NCI-H748 treated with DMSO at 0.1 percent for 48 hours (cell line): ENCODE measurements at regions not wholly inside any gene's neighbourhood (a gene's known extent, or its start where the extent isn't known, plus 50 kb on each side); places are given as distances from the start of the nearest gene placed in this dataset.
A peak's percentile ranks its signal among the peaks of the same experiment; 100 is the strongest.

ENCODE experiments used
- DNase-seq: peaks from one replicate; lab custom pipeline; 2025; lab: John Stamatoyannopoulos, UW

DNA sequence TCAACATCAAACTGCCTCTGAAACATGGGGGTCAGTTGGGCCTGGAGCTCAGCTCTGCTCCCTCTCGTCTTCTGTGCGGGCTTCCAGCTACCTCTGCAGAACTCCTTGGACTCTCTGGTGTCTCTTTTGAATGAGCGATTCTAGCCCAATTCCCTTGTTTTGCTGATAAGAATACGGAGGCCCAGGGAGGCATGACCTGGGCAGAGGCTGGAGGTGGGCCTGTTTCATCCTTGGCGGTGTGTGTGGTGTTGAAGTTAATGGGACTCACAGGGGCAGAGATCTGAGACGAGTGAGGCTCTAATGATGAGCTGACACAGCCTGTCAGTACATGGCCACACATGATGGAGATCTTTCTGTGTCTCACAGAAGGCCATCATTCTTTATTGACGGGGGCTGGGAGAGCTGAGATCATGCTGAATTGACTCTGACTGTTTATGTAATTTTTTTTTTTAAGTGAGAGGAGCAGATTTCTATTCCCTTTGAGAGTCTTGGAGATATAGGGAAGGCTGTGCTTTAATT, 134.5 kb downstream of the URB2 start:
- no peak for DNase-seq

DNA sequence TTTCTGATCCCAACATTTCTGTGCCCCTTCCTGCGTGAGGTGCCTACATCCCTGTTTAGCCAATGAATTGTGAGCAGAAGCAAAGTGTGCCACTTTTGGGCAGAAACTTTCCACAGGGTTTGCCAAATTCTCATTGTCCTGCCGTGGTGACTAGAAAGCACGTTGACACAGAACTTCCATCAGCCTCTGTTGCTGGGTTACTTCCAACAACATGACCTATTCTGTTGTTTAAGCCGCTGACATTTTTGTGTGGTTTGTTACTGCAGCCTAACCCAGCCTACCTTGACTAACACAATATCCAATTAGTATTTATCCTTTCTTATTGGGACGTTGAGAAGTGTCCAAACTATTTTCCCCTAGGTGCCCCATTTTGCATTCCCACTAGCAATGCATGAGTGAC, 136.8 kb downstream of the URB2 start:
- DNase-seq: no peak

DNA sequence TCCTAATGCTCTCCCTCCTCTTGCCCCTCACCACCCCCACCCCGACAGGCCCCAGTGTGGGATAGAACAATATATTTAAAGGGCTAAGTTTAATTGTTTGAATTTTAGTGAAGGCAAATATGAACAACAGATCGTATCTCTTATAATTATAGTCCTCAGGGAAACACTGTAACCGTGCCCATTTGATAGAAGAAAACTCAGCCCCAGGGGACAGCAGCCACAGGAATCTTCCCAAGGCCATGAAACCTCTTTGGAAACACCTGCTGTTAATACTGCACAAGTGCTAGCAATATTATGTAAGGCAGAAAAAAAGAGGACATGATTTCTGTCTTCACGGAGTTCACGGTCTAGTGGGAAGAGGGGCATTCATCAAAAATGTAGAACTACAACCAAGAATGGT, 142.2 kb downstream of the URB2 start:
- peak; percentile 62 for DNase-seq

DNA sequence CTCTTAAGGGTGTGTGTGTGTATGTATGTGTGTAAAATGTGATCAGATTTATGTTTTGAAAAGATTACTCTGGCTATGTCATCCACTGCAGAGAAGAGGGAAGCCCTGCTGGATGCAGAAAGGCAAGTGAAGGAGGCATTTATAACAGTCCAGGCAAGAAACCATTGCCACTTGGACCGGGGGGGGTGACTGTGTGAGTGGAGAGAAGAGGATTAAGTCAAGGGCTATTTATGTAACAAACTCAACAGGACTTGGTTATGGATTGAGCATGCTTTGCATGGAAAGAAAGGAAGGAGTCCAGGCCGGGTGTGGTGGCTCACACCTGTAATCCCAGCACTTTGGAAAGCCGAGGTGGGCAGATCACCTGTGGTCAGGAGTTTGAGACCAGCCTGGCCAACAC, 143.0 kb downstream of the URB2 start:
- DNase-seq: no peak

DNA sequence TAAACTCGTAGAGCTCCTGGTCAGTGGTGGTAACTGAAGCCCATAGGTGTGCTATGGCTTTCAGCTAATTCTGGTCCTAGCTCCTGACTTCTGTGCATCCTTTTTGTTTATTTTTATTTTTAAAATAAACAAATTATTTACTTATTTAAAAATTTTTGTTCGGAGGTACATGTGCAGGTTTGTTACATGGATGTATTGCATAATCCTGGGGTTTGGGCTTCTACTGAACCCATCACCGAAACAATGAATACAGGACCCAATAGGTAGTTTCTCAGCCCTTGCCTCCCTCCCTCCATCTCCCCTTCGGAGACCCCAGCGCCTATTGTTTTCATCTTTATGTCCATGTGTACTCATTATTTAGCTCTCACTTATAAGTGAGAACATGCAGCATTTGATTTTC, 143.8 kb downstream of the URB2 start:
- DNase-seq: no peak

DNA sequence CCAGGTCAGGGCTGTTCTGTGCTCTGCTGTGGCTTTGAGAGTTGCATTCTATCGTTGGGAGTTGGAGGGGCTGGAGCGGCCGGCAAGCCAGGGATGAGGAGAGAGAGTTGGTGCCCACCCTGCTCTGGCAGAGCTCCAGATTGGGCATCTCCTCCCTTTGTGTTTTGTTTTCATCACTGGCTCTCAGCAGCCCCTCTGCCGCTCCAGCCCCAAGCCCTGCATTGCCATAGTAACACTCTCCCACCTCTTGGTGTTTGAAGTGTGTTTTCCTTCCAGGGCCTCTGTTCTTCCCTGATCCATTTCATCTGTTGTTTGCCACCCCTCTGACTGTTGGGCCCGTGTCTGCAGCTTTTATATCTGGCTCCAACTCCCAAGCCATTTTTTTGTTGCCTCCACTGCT, 152.7 kb downstream of the URB2 start:
- peak; percentile 21 for DNase-seq

DNA sequence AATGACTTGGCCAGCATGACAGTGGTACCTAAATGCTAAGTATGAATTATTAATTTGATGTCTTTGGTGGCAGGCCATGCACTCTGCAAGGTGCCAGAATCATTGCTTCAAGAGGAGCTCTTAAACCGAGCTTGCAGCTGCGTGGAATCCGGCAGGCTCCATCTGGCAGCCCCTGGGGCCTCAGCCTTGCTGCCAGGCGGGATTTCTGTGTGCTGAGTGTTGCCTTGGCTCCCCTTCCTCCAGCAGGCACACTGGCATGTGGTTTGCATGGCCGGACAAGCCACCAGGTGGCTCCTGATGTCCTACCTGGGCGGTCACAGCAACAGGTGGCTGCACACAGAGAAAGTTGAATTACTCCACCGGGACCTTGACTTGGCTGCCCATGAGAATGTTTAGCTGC, 155.4 kb downstream of the URB2 start:
- DNase-seq: no peak

DNA sequence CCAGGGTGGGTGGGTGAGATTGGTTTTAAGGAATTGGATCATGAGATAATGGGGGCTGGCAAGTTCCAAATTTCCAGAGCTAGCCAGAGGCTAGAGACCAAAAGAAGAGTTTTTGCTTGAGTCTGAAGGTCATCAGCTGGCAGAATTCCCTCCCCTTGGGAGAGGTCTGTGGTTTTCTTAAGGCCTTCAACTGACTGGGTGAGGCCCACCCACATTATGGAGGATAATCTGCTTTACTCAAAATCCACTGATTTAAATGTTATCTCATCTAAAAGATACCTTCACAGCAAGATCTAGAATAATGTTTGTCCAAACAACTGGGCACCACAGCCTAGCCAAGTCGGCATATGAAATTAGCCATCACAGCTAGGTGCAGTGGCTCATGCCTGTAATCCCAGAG, 156.4 kb downstream of the URB2 start:
- no peak for DNase-seq

DNA sequence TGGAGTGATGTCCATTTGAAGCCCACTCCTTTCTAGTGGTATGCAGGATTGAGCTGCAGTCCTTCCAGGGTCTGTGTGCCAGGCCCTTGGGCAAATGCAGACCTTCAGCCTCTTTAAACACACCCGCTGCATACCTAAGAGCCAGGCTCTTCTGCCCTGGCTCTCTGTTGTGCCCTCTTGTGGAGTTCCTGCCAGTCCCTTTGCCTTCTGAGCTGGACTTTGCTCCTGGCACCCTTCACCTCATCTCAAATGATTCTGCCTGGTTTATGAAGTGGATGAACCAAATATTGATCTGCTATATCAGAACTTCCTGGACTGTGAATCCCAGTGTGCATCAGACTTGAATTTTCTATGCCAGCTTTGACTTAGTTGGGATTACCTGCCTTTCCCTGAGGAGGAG, 158.8 kb downstream of the URB2 start:
- DNase-seq: no peak

DNA sequence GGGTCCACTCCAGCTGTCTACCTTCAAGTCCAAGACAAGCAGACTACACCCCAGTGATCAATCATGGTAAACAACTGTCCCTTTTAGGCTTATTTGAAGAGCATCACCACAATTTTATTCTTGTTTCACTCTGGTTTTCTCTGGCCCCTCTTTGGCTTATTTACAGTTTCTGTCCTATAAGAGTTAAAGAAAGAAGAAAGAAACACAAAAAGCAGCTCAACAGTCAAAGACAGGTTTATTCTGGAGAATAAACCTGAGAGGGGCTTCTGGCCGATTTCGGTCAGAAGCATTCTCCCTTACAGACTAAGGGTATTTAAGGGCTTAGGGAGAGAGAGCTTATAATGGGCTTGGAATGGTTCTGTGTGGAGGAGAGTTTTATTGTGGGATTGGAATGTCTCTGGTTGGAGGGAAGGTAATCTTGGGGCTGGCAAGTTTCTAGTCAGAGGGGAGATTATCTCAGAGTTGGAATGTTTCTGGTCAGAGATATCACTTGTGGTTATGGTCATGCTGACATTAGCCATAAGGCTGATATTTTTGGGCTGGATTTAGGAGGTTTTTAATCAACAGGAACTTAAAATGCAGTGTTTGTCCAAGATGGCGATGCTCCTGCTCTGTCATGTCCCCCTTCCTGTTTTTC, 161.0 kb downstream of the URB2 start:
- no peak for DNase-seq

DNA sequence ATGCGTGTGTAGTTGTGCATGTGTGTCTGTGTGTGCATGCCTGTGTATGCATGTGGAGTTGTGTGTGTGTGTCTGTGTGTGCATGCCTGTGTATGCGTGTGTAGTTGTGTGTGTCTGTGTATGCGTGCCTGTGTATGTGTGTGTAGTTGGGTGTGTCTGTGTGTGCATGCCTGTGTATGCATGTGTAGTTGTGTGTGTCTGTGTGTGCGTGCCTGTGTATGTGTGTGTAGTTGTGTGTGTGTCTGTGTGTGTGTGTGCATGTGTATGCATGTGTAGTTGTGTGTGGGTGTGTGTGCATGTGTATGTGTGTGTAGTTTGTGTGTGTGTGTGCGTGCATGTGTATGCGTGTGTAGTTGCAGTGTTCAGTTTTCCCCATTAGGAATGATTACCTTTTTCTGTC, 162.0 kb downstream of the URB2 start:
- DNase-seq: no peak

DNA sequence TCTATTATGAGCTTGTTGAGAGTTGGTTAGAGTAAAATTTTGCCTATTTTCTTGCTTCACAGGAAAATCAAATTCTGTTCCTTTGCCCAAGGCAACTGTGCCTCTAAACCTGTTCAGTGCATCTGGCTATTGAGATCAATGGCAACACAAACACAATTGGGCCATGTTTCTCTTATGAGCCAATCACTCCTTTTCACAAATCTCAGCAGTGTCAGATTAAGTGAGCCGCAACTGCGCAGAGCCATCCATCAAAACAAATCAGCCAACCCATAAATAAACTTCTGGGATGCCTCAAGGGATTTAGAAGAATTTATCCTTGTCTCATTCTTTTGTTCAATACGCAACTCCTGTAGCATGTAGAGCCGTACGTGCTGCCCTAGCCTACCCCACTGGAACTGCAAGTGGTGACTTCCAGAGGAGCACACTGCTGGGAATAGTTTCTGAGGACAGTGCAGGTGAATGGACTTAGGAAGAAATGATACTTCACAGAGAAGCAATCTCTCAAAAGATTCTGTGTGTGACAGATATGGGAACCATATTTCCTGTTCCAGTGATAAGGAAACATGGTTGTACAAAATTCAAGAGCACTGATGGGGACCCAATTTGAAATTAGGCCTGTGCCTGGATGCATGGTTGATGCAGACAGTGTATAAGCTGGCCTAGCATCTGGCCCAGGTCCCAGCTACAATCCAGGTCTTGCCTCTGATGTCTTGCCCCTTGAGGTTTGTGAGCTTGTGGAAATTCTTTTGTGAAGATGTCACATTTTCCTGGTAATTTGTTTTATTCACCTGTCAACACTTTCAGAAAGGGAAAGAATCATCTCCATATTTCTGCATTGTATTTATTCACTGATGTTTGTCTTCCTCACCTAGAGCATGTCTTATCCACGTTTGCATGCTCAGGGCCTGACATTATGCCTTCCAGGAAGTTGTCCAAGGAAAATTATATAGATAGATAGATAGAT, 166.2 kb downstream of the URB2 start:
- DNase-seq: no peak

DNA sequence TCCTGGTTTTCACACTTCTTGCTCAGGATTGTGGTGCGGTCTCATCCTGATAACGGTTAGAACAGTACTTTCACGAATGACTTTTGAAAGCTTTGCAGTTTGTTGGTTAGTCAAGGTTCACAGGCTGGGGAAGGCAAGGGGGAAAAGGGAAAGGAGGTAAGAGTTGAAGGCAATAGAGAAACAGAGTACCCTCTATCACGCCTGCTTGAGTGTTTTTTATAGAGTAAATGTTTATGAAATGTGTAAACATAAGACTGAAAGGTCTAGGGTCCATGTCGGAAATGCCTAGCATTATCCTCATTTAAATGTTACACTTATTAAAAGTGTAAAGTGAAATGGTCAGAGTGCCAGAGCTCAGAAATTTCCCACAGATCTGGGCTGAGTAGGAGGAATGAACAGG, 167.4 kb downstream of the URB2 start:
- no peak for DNase-seq

DNA sequence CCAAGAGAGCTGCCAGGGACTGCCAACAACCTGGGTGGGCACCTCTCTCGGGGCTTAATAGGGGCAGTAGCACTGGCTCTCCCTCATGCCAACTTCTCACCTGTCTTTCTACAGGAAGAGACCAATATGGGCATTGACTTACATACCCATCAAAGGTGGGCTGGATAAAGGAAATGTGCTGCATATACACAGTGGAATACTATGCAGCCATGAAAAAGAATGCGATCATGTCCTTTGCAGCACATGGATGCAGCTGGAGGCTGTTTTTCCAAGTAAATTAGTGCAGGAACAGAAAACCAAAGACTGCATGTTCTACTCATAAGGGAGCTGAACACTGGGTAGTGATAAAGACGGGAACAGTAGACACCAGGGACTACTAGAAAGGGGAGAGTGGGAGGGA, 172.5 kb downstream of the URB2 start:
- DNase-seq: no peak

DNA sequence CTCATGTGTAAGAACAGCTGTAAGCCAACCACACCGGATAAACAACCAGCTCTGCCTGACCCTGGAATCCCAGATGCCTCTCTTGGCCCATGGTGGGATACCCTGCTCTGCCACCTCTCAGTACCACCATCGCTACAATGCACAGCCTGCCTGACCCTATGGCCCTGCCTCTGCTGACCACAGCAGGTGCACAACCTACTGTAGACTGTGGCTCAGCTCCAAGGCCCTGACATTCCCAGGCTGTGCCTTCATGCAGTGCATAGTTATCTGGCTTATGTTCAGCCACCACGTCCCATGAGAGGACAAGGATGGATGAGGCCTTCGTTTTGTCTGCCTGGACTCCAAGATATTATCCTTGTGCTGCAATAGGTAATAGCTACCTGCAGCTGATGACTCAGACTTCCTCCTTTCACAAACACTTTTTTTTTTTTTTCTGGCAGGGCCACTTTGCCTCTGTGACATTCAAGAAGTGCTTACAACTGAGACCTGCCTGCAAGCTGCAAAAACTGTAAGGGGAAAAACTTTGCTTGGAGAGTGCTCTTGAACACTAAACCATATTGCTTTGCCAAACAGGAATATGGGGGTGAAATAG, 177.7 kb downstream of the URB2 start:
- DNase-seq: no peak

DNA sequence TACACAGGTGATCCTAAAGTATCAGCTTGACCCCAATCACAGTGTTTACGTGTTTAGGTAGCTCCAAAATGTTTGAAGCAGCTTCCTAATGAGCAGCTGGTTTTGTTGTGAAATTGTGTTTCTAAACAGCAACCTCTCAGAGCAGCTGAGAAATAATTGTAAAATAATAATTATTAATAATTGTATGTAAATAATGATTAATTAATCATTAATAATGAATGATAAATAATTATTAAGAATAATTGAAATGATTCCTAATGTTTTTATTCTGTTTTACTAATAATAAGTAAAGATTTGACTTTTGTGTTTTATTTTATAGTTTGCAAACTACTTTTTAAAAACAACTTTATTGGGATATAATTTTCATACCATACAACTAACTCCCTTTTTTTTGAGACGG, 182.2 kb downstream of the URB2 start:
- DNase-seq: no peak

DNA sequence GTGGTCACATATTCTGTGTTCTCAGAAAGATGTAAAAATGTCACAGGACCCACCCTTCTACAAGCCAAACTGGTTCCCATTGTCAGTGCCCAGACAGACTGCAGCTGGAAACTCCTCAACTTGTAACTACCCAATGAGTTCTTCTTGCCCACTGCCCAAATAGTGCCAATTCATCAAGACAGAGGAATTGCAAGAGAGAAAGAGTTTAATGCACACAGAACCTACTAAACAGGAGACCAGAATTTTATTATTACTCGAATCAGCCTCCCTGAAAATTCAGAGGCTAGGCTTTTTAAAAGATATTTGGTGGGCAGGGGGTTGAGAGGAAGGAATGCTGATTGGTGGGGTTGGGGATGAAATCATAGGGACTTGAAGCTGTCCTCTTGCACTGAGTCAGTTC, 184.1 kb downstream of the URB2 start:
- no peak for DNase-seq

DNA sequence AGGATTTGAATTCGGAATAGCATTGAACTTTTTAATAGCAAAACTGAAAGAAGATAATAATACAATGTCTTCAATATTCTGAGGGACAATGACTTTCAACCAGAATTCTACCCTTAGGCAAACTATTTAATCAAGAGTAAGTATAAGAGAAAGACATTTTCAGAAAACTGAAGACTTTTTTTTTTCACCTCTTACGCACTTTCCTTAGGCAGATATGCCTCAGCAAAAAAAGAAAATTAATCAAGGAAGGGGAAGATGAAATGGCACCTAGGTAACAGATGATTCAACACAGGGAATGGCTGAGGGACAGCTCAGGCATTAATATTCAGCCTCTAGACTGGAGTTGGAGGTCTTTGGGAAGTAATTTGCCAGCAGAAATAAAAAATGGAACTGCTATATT, 184.9 kb downstream of the URB2 start:
- no peak for DNase-seq

DNA sequence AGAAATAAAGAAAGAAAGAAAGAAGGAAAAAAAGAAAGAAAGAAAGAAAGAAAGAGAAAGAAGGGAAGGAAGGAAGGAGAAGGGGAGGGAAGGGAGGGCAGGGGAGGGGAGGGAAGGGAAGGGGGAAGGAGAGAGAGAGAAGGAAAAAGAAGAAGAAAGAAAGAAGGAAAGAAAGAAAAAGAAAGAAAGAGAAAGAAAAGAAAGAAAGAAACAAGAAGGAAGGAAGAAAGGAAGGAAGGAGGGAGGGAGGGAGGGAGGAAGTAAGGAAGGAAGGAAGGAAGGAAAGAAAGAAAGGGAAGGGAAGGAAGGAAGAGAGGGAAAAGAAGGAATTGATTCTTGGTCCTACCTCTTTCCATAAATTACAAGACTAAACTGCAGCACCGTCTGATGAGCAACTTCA, 186.1 kb downstream of the URB2 start:
- DNase-seq: no peak

DNA sequence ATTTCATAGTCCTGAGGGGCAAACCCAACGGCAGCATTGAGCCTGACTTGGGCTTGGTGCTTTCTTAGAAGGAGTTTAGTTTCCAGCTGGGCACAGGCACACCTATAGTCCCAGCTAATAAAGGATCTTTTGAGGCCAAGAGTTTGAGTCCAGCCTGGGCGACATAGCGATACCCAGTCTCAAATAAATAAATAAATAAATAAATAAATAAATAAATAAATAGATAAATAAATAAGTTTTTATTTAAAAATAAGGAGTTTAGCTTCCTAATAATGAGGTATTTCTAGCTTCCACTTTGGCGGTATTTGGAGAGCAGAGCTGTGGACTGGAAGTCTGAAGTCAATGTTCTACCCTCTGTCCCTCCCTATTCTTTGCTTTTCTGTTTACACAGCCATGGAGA, 186.6 kb downstream of the URB2 start:
- DNase-seq: no peak

DNA sequence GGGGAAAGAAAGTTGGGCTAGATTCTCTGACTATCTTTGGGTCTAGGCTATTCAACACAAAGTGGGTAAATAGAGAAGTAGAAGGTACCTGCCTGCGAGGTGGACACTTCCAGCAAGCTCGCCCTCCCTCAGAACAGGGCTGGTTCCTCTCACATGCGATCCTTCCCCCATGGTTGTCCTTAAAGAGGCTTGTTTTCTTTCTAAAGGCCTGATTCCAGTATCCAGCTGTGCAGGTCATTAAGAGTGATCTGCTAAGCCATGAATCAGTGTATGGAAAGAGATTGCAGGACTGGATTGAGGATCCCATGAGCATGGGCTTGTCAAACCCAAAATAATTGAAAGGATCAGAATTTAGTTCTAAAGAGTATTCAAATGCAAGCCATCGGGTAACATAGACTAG, 189.0 kb downstream of the URB2 start:
- no peak for DNase-seq

DNA sequence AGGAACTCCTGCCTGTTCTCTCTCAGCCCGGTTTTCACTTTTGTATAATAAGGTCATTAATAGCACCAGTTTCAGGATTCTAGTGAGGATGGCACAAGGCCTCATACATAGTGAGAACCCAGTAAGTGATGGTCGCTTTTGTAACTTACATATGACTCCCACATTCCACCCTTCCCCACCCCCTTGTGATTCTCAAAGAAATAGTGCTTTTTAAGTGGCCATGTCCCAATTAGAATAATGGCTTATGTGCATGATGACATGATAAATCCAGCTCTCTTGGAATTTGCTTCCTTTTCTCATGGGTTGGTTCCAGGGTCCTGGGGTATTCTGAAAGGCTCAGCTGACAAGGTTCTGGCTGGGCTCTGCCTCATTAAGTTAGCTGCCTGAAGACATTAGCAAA, 189.9 kb downstream of the URB2 start:
- no peak for DNase-seq

DNA sequence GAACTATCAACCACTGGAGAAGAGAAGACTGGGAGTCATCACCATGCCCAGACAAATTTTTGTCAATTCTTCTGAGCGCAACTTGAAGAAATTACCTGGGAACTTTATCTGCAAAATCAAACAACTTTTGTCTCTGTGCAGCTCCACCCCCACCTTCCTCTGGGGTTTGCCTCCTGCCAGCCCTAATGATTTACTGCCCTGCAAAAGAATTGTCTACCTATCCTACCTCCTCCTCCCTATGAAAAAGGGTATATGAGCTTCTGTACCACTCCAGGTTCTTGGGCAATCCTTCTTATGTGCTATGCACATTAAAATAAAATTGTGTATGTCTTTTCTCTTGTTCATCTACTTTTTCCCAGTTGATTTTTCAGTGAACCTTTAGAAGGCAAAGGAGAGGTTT, 191.9 kb downstream of the URB2 start:
- no peak for DNase-seq
